K562 (cell line): ENCODE measurements at regions not wholly inside any gene's neighbourhood (a gene's known extent, or its start where the extent isn't known, plus 50 kb on each side); places are given as distances from the start of the nearest gene placed in this dataset.

Source experiments
- ATAC-seq: fragments of 200-7000 bp; cut with Tn5 transposase; 3 replicates; pipeline ENCODE4 v1.9.1; 2020; ENCODE audit warnings: moderate library complexity
- BruUV-seq: library from RNA; stranded (reverse); fragments of 400-500 nt; replicated peaks from 2 replicates; lab custom pipeline; 2021; lab: Mats Ljungman, UMichigan
- CTCF ChIA-PET: fragments of 300-600 bp; formaldehyde crosslinking; extraction: SDS; loops from one replicate; lab custom pipeline; 2021; ENCODE audit warnings: low intra/inter-chr PET ratio; lab: Yijun Ruan, JAX
- POLR2A ChIA-PET: fragments of 300-600, 350-650 bp; sonication (Branson Sonifier 250); formaldehyde crosslinking; extraction: SDS; loops from one replicate; lab custom pipeline; 2021; ENCODE audit warnings: antibody characterized with exemption, inconsistent platforms; lab: Yijun Ruan, JAX
- DNase-seq, 4 experiments: peaks; one replicate each; pipeline versions ENCODE4 v3.0.0 to v3.0.0-alpha.2; 2011 to 2018; ENCODE audit warnings: low spot score in 3 of 4, mixed read lengths in 3 of 4; ENCODE audit errors: extremely low read depth in 1 of 4
- FAIRE-seq: peaks from 2 replicates; lab custom pipeline; 2011; peaks lifted over from hg19 to GRCh38; lab: Jason Lieb, UNC
- H2AFZ ChIP-seq: 2 replicates; pipeline ENCODE4 v1.6.0; 2011; ENCODE audit warnings: low read depth, low read length, control low read depth, inconsistent platforms
- H3K27ac ChIP-seq: fragments of 200-600 bp; 3 replicates; pipeline ENCODE4 v1.8.0; 2011; ENCODE audit warnings: low read depth, mild to moderate bottlenecking, control low read depth, inconsistent platforms, low read length, moderate library complexity, mixed read lengths; ENCODE audit errors: extremely low read depth
- H3K27me3 ChIP-seq, 2 experiments: fragments of 300-600 bp in 1 of 2; 2 replicates in 1 of 2; 3 replicates in 1 of 2; pipeline versions ENCODE4 v1.6.0 to v1.8.0; 2011; ENCODE audit warnings: inconsistent platforms in 2 of 2, low read length in 2 of 2, mild to moderate bottlenecking in 1 of 2, mixed read lengths in 1 of 2, moderate library complexity in 1 of 2; ENCODE audit not compliant: control insufficient read depth in 2 of 2, insufficient read depth in 2 of 2
- H3K36me3 ChIP-seq: fragments of 300-600 bp; 3 replicates; pipeline ENCODE4 v1.8.0; 2011; ENCODE audit warnings: mild to moderate bottlenecking, low read length, inconsistent platforms; ENCODE audit not compliant: control insufficient read depth, insufficient read depth
- H3K4me1 ChIP-seq, 2 experiments: fragments of 200-600 bp in 1 of 2; replicated peaks in 1 of 2; 2 replicates in 1 of 2; 3 replicates in 1 of 2; pipeline versions ENCODE4 v1.5.1 to v1.8.0; 2011; ENCODE audit warnings: inconsistent platforms in 2 of 2, low read length in 2 of 2, mild to moderate bottlenecking in 1 of 2, mixed read lengths in 1 of 2, moderate library complexity in 1 of 2; ENCODE audit not compliant: control insufficient read depth in 2 of 2, insufficient read depth in 2 of 2
- H3K4me2 ChIP-seq: 2 replicates; pipeline ENCODE4 v1.6.1; 2011; ENCODE audit warnings: low read length, control low read depth, inconsistent platforms, mixed read lengths; ENCODE audit not compliant: insufficient read depth
- H3K4me3 ChIP-seq: fragments of 200-600 bp; sonication (generic), shearing (Covaris generic); 2 replicates; pipeline ENCODE4 v1.5.1; 2016; ENCODE audit warnings: control low read depth, inconsistent platforms
- H3K79me2 ChIP-seq: fragments of 200-600 bp; 3 replicates; pipeline ENCODE4 v1.8.0; 2011; ENCODE audit warnings: low read length, inconsistent platforms; ENCODE audit not compliant: control insufficient read depth, insufficient read depth
- H3K9ac ChIP-seq, 2 experiments: 2 replicates each; pipeline versions ENCODE4 v1.6.0 to v1.6.1; 2011; ENCODE audit warnings: low read depth in 2 of 2, low read length in 2 of 2, control low read depth in 1 of 2, inconsistent platforms in 1 of 2, mild to moderate bottlenecking in 1 of 2, mixed read lengths in 1 of 2; ENCODE audit not compliant: insufficient read depth in 1 of 2
- H3K9me1 ChIP-seq: one replicate; pipeline ENCODE4 v1.6.0; 2011; ENCODE audit warnings: inconsistent platforms, mild to moderate bottlenecking, low read length, moderate library complexity; ENCODE audit not compliant: control insufficient read depth, insufficient read depth
- H3K9me3 ChIP-seq: replicated peaks from 2 replicates; pipeline ENCODE4 v1.5.1; 2011; ENCODE audit warnings: low read depth, low read length, inconsistent platforms; ENCODE audit not compliant: control insufficient read depth, insufficient read depth
- H4K20me1 ChIP-seq: replicated peaks from 2 replicates; pipeline ENCODE4 v1.6.1; 2011; ENCODE audit warnings: low read length, inconsistent platforms, mixed read lengths; ENCODE audit not compliant: control insufficient read depth, insufficient read depth
- ADNP ChIP-seq: fragments of 200-800 bp; sonication (Bioruptor generic); IDR thresholded peaks from 2 replicates; pipeline ENCODE4 v1.6.1; 2016; ENCODE audit warnings: missing genetic modification characterization, missing compliant biosample characterization
- BHLHE40 ChIP-seq: IDR thresholded peaks from 2 replicates; pipeline ENCODE4 v1.6.1; 2011; ENCODE audit warnings: low read length, improper control_type of control experiment
- BMI1 ChIP-seq: fragments of 150-350 bp; IDR thresholded peaks from 2 replicates; pipeline ENCODE4 v1.6.1; 2014; ENCODE audit warnings: low read length
- C11orf30 ChIP-seq: fragments of 450-650 bp; IDR thresholded peaks from 2 replicates; pipeline ENCODE4 v1.6.1; 2016; ENCODE audit warnings: low read depth, mild to moderate bottlenecking
- CCAR2 ChIP-seq: fragments of 200-400 bp; formaldehyde crosslinking; IDR thresholded peaks from 2 replicates; pipeline ENCODE4 v1.6.1; 2017; ENCODE audit warnings: mild to moderate bottlenecking, low read depth, low read length
- CEBPB ChIP-seq: fragments of 450-650 bp; IDR thresholded peaks from 2 replicates; pipeline ENCODE4 v1.6.1; 2016; ENCODE audit warnings: missing genetic modification characterization, missing compliant biosample characterization
- HCFC1 ChIP-seq: IDR thresholded peaks from 2 replicates; pipeline ENCODE4 v1.6.1; 2012; ENCODE audit warnings: low read depth, low read length, improper control_type of control experiment
- MIER1 ChIP-seq: fragments of 450-650 bp; IDR thresholded peaks from 2 replicates; pipeline ENCODE4 v1.6.1; 2016; ENCODE audit warnings: antibody characterized with exemption, mild to moderate bottlenecking, low read depth
- NEUROD1 ChIP-seq: fragments of 150-350 bp; IDR thresholded peaks from 2 replicates; pipeline ENCODE4 v1.6.1; 2014; ENCODE audit warnings: borderline replicate concordance, low read length, low read depth; ENCODE audit not compliant: partially characterized antibody
- NFIC ChIP-seq: fragments of 450-650 bp; IDR thresholded peaks from 2 replicates; pipeline ENCODE4 v1.6.1; 2017; ENCODE audit warnings: mild to moderate bottlenecking, inconsistent platforms
- PURB ChIP-seq: sonication (generic); formaldehyde crosslinking; IDR thresholded peaks from 2 replicates; pipeline ENCODE4 v1.9.0; 2021; ENCODE audit warnings: low read depth, mild to moderate bottlenecking, missing genetic modification reagents
- RBBP5 ChIP-seq: fragments of 200-600 bp; sonication (generic); IDR thresholded peaks from 2 replicates; pipeline ENCODE4 v1.6.1; 2012; ENCODE audit warnings: borderline replicate concordance, mild to moderate bottlenecking, low read length, control low read depth, inconsistent platforms; ENCODE audit not compliant: insufficient read depth, poor library complexity, severe bottlenecking
- RBM34 ChIP-seq: fragments of 200-400 bp; formaldehyde crosslinking; IDR thresholded peaks from 2 replicates; pipeline ENCODE4 v1.6.1; 2018; ENCODE audit warnings: low read length, borderline replicate concordance; ENCODE audit not compliant: insufficient read depth
- SP1 ChIP-seq: sonication (generic); formaldehyde crosslinking; IDR thresholded peaks from 2 replicates; pipeline ENCODE4 v1.8.1; 2022; ENCODE audit warnings: mild to moderate bottlenecking, missing genetic modification reagents
- STAT5A ChIP-seq: IDR thresholded peaks from 2 replicates; pipeline ENCODE4 v1.6.1; 2012; ENCODE audit warnings: low read length, inconsistent platforms, borderline replicate concordance
- TAF7 ChIP-seq: fragments of 450-650 bp; IDR thresholded peaks from 2 replicates; pipeline ENCODE4 v1.6.1; 2016; ENCODE audit warnings: missing genetic modification characterization, missing compliant biosample characterization
- TRIM24 ChIP-seq, 2 experiments: fragments of 450-650 bp; IDR thresholded peaks; 2 replicates each; pipeline ENCODE4 v1.6.1; 2016
- TSC22D4 ChIP-seq: fragments of 450-650 bp; IDR thresholded peaks from 2 replicates; pipeline ENCODE4 v1.6.1; 2016; ENCODE audit warnings: missing genetic modification characterization, missing biosample characterization, control low read depth
- ZNF507 ChIP-seq: conservative IDR thresholded peaks from 2 replicates; pipeline ENCODE4 v1.6.1; 2017; ENCODE audit warnings: missing genetic modification characterization, missing compliant biosample characterization
- WGBS: fragments of 100-300 bp; shearing (Covaris generic); methylation state at CpG from one replicate; pipeline ENCODE4 v1.1.6; 2016; ENCODE audit warnings: low coverage, mixed read lengths; ENCODE audit not compliant: insufficient coverage; ENCODE audit errors: missing lambda C conversion rate; 5-methylcytosine and 5-hydroxymethylcytosine counted together
- in situ Hi-C: fragments of 300-500 bp; cut with MboI; formaldehyde crosslinking; loops from 4 replicates; pipeline ENCODE4 v1.15.0; 2018; ENCODE audit warnings: inconsistent platforms, mixed read lengths
- intact Hi-C: fragments of 100-400 bp; cut with micrococcal nuclease; formaldehyde crosslinking; loops from 2 replicates; pipeline ENCODE4 v1.14.2; 2022

DNA sequence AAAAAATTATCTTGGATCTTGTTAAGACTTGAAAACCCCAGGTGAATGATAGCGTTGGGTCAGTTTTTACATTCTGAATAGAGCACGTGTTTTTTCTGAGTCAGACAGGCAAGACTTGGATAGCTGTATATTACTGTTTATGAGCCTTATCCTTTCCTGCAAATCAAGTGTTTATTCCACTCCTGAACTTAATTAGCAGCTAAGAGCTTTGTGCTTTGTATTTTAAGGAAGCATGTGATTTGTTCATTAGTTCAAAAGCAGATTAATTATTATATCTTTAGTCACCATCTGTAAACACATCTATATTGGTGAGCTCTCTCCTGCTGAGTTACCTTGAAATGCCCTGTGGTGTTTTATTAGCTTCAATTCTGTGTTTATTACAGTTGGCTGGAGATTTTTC lies 98.6 kb upstream of the PRPS1L1 start:
- no peaks in the 10 kb centered on the region for H3K9me1 ChIP-seq
- no peaks in the 10 kb centered on the region for H3K79me2 ChIP-seq
- CTCF ChIA-PET = no interaction called here
- no peak for TF ChIP-seq CEBPB (tag)
- TF ChIP-seq TAF7 (tag) = no peak
- TF ChIP-seq, all 486 proteins: peak for 0
- intact Hi-C loops = loop anchor here (5.0 to 10.0 kb wide), 2 partner anchors 51 to 219 kb away; no protein-coding TSS in a partner anchor
- POLR2A ChIA-PET = interaction anchor here (1.0 kb wide), 1 partner anchor 10 kb away, joined by 3 read pairs; no protein-coding TSS in a partner anchor
- in situ Hi-C loops = no loop called here
- no peaks in the 10 kb centered on the region for H3K9me3 ChIP-seq
- H3K27me3 ChIP-seq = no peaks in the 10 kb centered on the region
- 29% methylated on average over 2 of the region's 2 CpGs for WGBS
- no peak overlapping the region for H3K4me2 ChIP-seq
- no peaks in the 10 kb centered on the region for H3K36me3 ChIP-seq
- no peak overlapping the region for H3K4me3 ChIP-seq
- H2AFZ ChIP-seq = no peak overlapping the region
- no peak overlapping the region for H3K9ac ChIP-seq
- no TSS peak for BruUV-seq
- H3K4me1 ChIP-seq = no peaks in the 10 kb centered on the region; a peak in 1 of 5 replicates
- no peaks in the 10 kb centered on the region for H4K20me1 ChIP-seq
- FAIRE-seq (no peak), ATAC-seq (no peak), DNase-seq (no peak)
- H3K27ac ChIP-seq = no peak overlapping the region

GRCh38 chr7:18128846-18129245 lies 101.2 kb upstream of the PRPS1L1 start:
- DNase-seq (no peak), ATAC-seq (no peak), FAIRE-seq (no peak)
- Histone ChIP-seq H3K4me2 (no peak overlapping the region), H4K20me1 (no peaks in the 10 kb centered on the region), H3K79me2 (no peaks in the 10 kb centered on the region), H2AFZ (no peak overlapping the region), H3K4me3 (no peak overlapping the region), H3K27me3 (no peaks in the 10 kb centered on the region), H3K9ac (no peak overlapping the region), H3K27ac (no peak overlapping the region), H3K36me3 (no peaks in the 10 kb centered on the region), H3K9me3 (no peaks in the 10 kb centered on the region), H3K9me1 (no peaks in the 10 kb centered on the region), H3K4me1 (no peaks in the 10 kb centered on the region; a peak in 1 of 5 replicates)
- ChIA-PET POLR2A (interaction anchor here (0.8 kb wide), 1 partner anchor 20 kb away, joined by 3 read pairs; no protein-coding TSS in a partner anchor), CTCF (no interaction called here)
- no TSS peak for BruUV-seq
- 8% methylated on average over 3 of the region's 3 CpGs for WGBS
- in situ Hi-C loops = no loop called here
- intact Hi-C loops = loop anchor here (5.0 to 10.0 kb wide), 2 partner anchors 48 to 216 kb away; no protein-coding TSS in a partner anchor
- no peak for TF ChIP-seq STAT5A
- TF ChIP-seq CCAR2 = no peak
- TF ChIP-seq PURB (CRISPR knock-in tag) = no peak
- no peak for TF ChIP-seq HCFC1
- TF ChIP-seq TRIM24 (IDR thresholded peaks at IDR 0.05) = no peak
- TF ChIP-seq NFIC = no peak
- TF ChIP-seq NEUROD1 = no peak
- TF ChIP-seq SP1 (CRISPR knock-in tag) = no peak
- no peak for TF ChIP-seq TSC22D4 (tag)
- no peak for TF ChIP-seq RBBP5
- TF ChIP-seq ZNF507 (tag) = no peak
- no peak for TF ChIP-seq BHLHE40
- no peak for TF ChIP-seq BMI1
- no peak for TF ChIP-seq C11orf30
- TF ChIP-seq ADNP (tag) = no peak
- no peak for TF ChIP-seq RBM34
- TF ChIP-seq MIER1 = no peak
